Stimulated activated CD8-positive, alpha-beta memory T cell treated with anti-CD3 and anti-CD28 coated beads, Interleukin-4, amount 100 ng/mL, for 48 hours (primary cell): ENCODE measurements at regions not wholly inside any gene's neighbourhood (a gene's known extent, or its start where the extent isn't known, plus 50 kb on each side); places are given as distances from the start of the nearest gene placed in this dataset.

ENCODE experiments used
- DNase-seq: peaks from one replicate; pipeline ENCODE4 v3.0.0-alpha.2; 2020

- no peak for DNase-seq
Measured at GRCh38 chr6:8275667-8276066, 159.7 kb downstream of the SLC35B3 start.

- no peak for DNase-seq
Measured at GRCh38 chr6:8274226-8274625, 161.1 kb downstream of the SLC35B3 start.

- DNase-seq: no peak
Measured at GRCh38 chr6:8269872-8270454, 165.4 kb downstream of the SLC35B3 start.

DNA sequence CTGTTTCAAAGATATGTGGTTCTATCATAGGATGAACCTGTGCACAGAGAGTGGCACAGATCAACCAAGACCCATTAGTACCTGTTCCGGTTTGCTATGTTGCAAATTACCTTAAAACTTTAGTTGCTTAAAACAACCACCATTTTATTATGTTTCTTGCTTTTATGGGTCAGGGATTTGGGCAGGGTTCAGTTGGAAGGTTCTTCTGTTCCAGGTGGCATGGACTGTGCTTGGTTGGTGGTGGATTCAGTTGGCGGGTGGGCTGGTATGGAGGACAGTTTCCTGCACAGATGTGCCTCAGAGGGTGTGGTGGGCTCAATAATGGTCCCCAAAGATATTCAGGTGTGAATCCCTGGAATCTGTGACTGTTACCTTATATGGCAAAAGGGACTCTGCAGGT is 166.3 kb downstream of the SLC35B3 start:
- no peak for DNase-seq

GRCh38 chr6:8268606-8269005 is 166.3 kb upstream of the EEF1E1 start:
- no peak for DNase-seq

DNA sequence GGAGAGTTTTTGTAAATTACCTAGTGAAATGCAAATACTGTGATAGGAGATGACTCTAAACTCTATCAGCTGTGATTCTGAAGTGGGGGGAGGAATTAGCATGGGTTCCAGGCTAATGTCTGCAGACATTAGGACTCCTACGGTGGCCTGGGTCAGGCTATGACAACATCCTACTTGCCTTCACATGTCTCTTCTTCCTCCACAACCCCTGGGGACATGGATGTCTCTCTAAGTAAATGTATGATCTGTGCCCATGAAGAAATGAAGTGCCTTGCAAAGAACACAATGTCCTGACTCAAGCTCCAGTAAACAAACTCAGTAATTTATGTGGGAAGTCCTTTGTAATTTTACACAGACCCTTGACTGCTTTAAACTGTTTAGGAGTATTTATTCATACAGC is 165.8 kb upstream of the EEF1E1 start:
- DNase-seq: no peak

DNA sequence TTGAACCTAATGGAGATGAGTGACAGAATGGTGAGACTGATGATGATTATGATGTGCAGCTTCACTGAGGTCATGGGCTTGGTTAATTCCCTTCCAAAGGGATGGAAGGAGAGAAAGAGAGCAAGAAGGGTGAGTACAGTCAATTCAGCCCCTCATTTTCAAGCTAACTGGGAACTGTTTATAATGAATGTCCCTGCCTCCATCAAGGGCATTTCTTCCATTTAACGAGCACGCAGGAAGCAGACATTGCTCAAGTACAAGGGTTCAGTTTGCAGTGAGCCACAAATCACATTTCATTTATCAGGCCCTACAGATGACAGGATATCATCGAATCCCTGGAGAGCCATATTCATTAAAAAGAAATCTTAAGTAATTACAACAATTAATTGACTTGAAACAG is 158.3 kb upstream of the EEF1E1 start:
- no peak for DNase-seq

GRCh38 chr6:8246403-8246802 is 144.1 kb upstream of the EEF1E1 start:
- no peak for DNase-seq

GRCh38 chr6:8245726-8246125 is 143.4 kb upstream of the EEF1E1 start:
- no peak for DNase-seq

DNA sequence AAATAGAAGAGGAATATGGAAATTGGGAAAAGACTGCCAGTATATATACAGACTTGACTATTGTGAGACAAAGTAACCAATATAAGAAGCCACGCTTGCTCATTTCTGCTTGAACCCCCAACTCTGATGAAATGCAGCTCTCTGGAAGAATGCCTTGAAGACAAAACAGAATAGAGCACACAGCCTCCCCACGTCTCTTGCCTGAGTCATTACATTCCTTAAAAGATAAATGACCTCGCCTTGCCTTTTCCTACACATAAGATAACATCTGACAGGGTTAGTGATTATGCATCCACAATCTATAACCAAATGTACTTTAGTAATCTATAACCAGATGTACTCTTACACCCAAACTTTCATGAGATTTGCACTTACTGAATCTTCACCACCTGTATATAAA is 141.1 kb upstream of the EEF1E1 start:
- no peak for DNase-seq

DNA sequence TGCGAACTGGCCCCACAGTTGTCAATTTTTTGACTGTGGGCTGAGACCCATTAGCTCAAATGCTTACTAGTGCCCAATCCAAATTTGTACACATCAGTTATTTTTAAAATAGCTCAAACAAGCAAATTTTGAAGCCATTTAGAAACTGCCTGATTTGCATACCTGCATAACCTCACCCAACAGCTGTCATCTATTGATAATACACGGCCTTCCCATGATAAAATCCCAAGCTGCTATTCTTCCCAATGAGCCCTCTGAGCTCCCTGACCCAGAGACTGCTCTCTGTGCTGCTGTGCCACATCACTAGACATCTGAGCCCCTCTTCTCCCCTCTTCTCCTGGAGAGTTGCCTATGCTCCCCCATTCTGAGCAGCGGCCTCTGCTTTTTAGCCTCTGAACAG is 140.5 kb upstream of the EEF1E1 start:
- no peak for DNase-seq

GRCh38 chr6:8240301-8240700 is 138.0 kb upstream of the EEF1E1 start:
- DNase-seq: no peak

DNA sequence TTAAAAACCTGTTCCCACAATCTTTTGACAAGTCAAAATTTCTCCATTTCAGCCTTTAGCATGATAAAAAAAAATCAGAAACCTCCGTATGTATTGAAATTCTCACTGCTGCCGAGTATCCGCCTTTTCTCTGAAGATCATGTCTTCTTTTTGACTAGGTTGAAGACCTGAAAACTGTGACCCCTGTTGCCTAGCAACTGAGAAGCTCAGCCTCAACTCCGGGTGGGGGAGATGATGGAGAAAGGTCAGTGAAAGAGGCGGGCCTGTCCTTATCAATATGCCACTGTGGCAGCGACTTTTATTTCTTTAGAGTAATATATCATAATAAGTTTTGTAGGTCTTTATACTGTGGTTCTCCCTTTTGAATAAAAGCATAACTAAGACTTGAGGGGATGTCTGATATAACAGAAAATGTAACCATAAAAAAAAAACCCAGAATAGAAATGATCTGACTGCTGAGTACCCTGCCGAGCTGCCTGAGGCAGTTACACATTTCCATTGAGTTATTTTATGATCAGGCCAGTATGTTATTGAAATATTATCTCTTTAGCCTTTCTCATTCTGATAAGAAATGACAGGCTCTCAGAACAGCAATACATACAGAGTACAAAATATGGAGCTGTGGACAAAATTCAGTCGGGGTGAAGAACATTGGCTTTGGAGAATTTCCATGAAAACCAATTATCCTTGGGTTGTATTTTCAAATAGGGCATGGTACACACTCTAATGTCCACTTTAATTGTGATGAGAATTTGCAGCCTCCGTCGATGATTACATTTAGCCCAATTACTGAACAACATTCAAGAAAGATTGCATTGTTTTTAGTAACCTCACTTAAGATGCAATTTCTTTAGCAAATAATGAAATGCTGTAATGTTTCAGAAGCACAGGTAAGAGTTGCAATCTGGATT is 136.7 kb upstream of the EEF1E1 start:
- no peak for DNase-seq

DNA sequence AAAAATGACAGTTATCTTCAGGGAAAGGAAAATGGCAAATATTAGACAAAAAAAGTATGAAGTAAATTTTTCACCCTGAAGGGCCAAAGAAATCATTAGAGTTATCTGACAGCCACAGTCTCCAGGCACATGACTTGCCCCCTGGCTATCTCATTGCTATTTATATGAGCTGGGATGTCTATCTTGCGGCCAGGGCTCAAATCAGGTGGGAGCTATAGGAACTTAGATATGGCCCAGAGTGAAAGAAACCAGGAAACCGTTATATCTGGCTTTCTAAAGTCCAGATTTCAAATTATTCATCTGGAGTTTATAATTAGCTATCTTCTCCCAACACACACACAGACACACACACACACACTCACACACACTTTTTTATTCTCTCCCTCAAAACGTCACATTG is 135.3 kb upstream of the EEF1E1 start:
- no peak for DNase-seq

DNA sequence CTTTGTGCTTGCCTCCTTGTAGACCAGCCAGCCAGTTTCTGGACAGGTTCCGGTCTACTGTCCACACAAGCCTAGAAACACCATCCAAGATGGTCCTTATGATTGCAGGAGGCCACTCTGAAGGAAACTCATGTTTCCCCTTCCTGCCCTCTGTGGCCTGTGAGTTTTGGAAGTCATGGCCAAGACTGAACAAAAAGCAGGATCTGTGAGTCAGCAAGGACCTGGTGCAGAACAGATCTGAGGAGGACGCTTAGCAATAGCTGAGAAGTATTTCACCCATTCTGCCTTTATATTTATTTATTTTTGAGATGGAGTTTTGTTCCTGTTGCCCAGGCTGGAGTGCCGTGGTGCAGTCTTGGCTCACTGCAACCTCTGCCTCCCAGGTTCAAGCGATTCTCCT is 134.6 kb upstream of the EEF1E1 start:
- no peak for DNase-seq

- DNase-seq: no peak
Measured at GRCh38 chr6:8234321-8234720, 132.0 kb upstream of the EEF1E1 start.

DNA sequence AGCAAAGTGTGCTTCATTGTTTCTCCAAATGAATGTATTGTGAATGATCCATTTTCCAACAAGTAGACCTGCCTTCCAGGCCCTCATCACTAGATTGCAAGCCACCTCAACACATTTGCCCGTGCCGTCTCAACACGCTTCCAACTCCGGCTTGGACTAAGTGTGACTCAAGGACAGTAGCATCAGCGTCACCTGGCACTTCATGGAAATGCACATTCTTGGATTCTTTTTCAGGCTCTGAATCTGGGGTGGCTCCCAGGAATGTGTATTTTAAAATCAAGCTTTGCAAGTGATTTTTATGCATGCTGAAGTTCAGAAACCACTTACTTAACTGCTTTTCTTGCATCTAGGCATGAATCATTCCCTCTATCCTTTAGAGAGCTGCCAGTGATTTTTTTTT is 129.6 kb upstream of the EEF1E1 start:
- no peak for DNase-seq

GRCh38 chr6:8229915-8230756 is 127.8 kb upstream of the EEF1E1 start:
- DNase-seq: no peak

DNA sequence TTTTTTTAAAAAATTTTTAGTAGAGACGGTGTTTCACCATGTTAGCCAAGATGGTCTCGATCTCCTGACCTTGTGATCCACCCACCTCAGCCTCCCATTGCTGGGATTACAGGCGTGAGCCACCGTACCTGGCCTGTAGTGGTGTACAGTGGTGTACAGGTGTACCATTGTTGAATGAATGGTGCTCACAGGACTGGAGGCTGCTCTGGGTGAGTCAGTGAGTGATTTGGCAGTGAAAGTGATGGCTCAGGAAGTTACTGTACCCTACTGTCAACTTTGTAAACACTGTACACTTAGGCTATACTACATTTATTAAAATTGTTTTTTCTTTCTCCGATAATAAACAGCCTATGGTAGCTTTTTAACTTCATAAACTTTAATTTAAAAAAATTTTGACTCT is 122.8 kb upstream of the EEF1E1 start:
- DNase-seq: no peak

DNA sequence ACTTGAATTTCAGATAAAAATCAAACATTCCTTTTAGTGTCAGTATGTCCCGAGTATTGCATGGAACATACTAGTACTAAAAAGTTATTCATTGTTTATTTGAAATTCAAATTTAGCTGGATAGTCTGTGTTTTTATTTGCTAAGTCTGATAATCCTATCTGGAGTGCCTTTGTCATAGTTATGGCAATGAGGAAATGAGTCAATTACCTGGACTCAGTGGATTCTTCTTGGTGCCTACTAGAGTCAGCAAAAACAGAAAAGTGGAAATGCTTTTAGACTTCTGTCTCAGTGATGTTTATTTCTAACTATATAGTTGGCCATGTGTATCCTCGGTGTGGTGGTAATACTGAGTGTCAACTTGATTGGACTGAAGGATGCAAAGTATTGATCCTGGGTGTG is 121.3 kb upstream of the EEF1E1 start:
- DNase-seq: no peak

DNA sequence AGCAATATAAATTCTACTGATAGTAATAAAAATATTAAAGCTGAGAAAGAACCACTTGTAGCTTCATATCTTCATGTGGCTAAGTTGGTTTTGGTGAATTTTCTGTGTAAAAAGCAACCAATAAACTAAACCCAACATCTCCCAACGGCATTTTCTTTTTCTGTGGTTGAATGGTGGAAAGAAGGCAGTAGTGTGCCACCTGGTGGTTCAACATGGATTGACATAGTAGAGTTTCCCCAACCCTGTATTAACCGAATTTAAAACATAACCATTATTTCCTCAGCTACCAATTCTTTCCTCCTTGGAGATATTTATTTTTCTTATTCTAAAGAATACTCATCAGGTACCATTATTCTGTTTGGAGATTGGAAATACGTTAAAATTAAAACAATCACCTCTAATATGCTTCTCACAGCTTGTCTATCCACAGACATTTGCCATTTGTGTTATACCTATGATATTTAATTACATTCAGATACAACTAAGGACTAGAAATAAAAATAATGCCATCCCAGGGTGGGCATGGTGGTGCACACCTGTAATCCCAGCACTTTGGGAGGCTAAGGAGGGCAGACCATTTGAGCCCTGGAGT is 117.1 kb upstream of the EEF1E1 start:
- DNase-seq: peak; percentile 45

GRCh38 chr6:8218861-8219260 is 116.5 kb upstream of the EEF1E1 start:
- DNase-seq: no peak

GRCh38 chr6:8215631-8216030 is 113.3 kb upstream of the EEF1E1 start:
- no peak for DNase-seq
